OCI-LY7 (cell line): ENCODE measurements at regions not wholly inside any gene's neighbourhood (a gene's known extent, or its start where the extent isn't known, plus 50 kb on each side); places are given as distances from the start of the nearest gene placed in this dataset.

Source experiments
- BruUV-seq: library from RNA; stranded (reverse); fragments of 400-500 nt; replicated peaks from 2 replicates; lab custom pipeline; 2021; lab: Mats Ljungman, UMichigan
- CTCF ChIA-PET: fragments of 300-600 bp; sonication (Branson Sonifier 250); formaldehyde crosslinking; loops from one replicate; lab custom pipeline; 2022; ENCODE audit warnings: antibody characterized with exemption; ENCODE audit not compliant: unreplicated experiment; lab: Charles Lee
- POLR2A ChIA-PET: fragments of 300-600 bp; sonication (Branson Sonifier 250); formaldehyde crosslinking; loops from one replicate; lab custom pipeline; 2022; ENCODE audit warnings: antibody characterized with exemption; lab: Charles Lee
- DNase-seq: peaks from one replicate; pipeline ENCODE4 v3.0.0-alpha.2; 2015; ENCODE audit warnings: low spot score
- H2AFZ ChIP-seq: fragments of 200-600 bp; sonication (generic), shearing (Covaris generic); 2 replicates; pipeline ENCODE4 v1.6.1; 2014; ENCODE audit warnings: mild to moderate bottlenecking, antibody characterized with exemption, low read length, moderate library complexity
- H3K27ac ChIP-seq: fragments of 200-600 bp; sonication (generic); 2 replicates; pipeline ENCODE4 v1.5.1; 2014; ENCODE audit warnings: mixed run types, low read depth, mild to moderate bottlenecking, moderate library complexity, low read length, inconsistent platforms; ENCODE audit not compliant: poor library complexity, severe bottlenecking
- H3K36me3 ChIP-seq: fragments of 200-600 bp; sonication (generic); 2 replicates; pipeline ENCODE4 v1.6.1; 2014; ENCODE audit warnings: mild to moderate bottlenecking, antibody characterized with exemption, low read length, moderate library complexity, mixed read lengths; ENCODE audit not compliant: insufficient read depth
- H3K4me1 ChIP-seq: fragments of 200-600 bp; sonication (generic); 2 replicates; pipeline ENCODE4 v1.5.1; 2014; ENCODE audit warnings: mild to moderate bottlenecking, low read length; ENCODE audit not compliant: insufficient read depth, poor library complexity, severe bottlenecking
- H3K4me2 ChIP-seq: fragments of 200-600 bp; sonication (generic); 2 replicates; pipeline ENCODE4 v1.6.1; 2014; ENCODE audit warnings: mild to moderate bottlenecking, low read length
- H3K4me3 ChIP-seq: fragments of 200-600 bp; sonication (generic); 2 replicates; pipeline ENCODE4 v1.5.1; 2014; ENCODE audit warnings: mild to moderate bottlenecking, low read depth, low read length; ENCODE audit not compliant: poor library complexity, severe bottlenecking
- H3K79me2 ChIP-seq: fragments of 200-600 bp; sonication (generic); 2 replicates; pipeline ENCODE4 v1.6.1; 2016; ENCODE audit warnings: low read depth, mild to moderate bottlenecking, low read length, moderate library complexity, mixed read lengths; ENCODE audit not compliant: insufficient read depth
- H3K9me2 ChIP-seq: fragments of 200-600 bp; sonication (generic); 2 replicates; pipeline ENCODE4 v1.6.1; 2016; ENCODE audit warnings: mild to moderate bottlenecking, low read length, mixed read lengths; ENCODE audit not compliant: insufficient read depth
- H3K9me3 ChIP-seq: fragments of 200-600 bp; sonication (generic); 2 replicates; pipeline ENCODE4 v1.6.1; 2014; ENCODE audit warnings: mild to moderate bottlenecking, mixed run types, low read length, mixed read lengths
- H4K20me1 ChIP-seq: fragments of 200-600 bp; sonication (generic); 2 replicates; pipeline ENCODE4 v1.6.1; 2014; ENCODE audit warnings: mild to moderate bottlenecking, antibody characterized with exemption, low read length, moderate library complexity, mixed read lengths; ENCODE audit not compliant: insufficient read depth
- EZH2phosphoT487 ChIP-seq: fragments of 200-600 bp; sonication (generic); IDR thresholded peaks from 2 replicates; pipeline ENCODE4 v1.6.1; 2018; ENCODE audit warnings: low read depth, borderline replicate concordance, mild to moderate bottlenecking, mixed run types, antibody characterized with exemption, low read length, moderate library complexity, mixed read lengths
- intact Hi-C: fragments of 100-400 bp; cut with micrococcal nuclease; formaldehyde crosslinking; loops from one replicate; pipeline ENCODE4 v1.10.0; 2022; ENCODE audit not compliant: unreplicated experiment
- TF ChIP-seq, protein P1 (sequence below): fragments of 200-600 bp; sonication (generic); conservative IDR thresholded peaks from 2 replicates; pipeline ENCODE4 v1.5.1; 2014; ENCODE audit warnings: mild to moderate bottlenecking, antibody characterized with exemption, low read length, moderate library complexity, mixed read lengths

DNA sequence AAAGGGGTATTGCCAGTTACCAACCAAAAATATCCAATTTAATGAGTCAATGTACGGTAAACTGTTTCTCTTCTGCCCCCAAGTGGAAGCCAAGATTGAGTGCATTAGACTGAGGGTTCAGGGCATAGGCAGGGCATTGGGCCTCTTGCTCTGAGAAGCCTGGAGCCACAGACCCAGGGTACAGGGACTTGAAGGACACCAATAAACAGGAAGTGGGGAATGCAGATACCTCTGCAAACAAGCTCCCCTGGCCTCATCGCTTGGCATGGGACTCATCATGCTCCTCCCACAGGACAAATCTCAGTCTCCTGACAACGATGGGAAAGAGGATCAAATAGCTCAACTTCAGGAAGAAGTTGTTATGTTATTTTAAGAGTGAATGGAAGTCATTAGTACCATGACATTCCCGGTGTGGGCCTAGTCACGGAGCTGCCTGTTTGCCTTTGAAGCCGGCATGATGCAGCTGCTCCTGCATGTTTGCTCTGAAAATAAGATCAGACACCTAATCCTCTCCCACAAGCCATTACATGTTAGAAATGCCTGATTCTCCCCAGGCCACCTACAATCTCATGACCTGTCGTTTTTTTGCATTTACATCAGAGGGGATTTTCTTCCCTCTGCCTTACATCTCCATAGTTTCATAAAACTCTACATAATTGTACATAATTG, 224.2 kb downstream of the RCHY1 start:
- no peak for TF ChIP-seq EZH2phosphoT487
- TF ChIP-seq, protein P1, sequence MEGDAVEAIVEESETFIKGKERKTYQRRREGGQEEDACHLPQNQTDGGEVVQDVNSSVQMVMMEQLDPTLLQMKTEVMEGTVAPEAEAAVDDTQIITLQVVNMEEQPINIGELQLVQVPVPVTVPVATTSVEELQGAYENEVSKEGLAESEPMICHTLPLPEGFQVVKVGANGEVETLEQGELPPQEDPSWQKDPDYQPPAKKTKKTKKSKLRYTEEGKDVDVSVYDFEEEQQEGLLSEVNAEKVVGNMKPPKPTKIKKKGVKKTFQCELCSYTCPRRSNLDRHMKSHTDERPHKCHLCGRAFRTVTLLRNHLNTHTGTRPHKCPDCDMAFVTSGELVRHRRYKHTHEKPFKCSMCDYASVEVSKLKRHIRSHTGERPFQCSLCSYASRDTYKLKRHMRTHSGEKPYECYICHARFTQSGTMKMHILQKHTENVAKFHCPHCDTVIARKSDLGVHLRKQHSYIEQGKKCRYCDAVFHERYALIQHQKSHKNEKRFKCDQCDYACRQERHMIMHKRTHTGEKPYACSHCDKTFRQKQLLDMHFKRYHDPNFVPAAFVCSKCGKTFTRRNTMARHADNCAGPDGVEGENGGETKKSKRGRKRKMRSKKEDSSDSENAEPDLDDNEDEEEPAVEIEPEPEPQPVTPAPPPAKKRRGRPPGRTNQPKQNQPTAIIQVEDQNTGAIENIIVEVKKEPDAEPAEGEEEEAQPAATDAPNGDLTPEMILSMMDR, result peak; percentile 75
- Histone ChIP-seq H3K9me2 (no peaks in the 10 kb centered on the region), H4K20me1 (no peaks in the 10 kb centered on the region), H3K36me3 (no peaks in the 10 kb centered on the region), H2AFZ (no peak overlapping the region), H3K9me3 (no peaks in the 10 kb centered on the region), H3K4me3 (no peak overlapping the region), H3K4me1 (no peaks in the 10 kb centered on the region), H3K79me2 (no peaks in the 10 kb centered on the region), H3K4me2 (no peak overlapping the region), H3K27ac (no peak overlapping the region)
- no TSS peak for BruUV-seq
- intact Hi-C loops, result loop anchor here (2.0 kb wide), 1 partner anchor 415 kb away; no protein-coding TSS in a partner anchor
- POLR2A ChIA-PET, result no interaction called here
- peak; percentile 31 for DNase-seq
- CTCF ChIA-PET, result no interaction called here

DNA sequence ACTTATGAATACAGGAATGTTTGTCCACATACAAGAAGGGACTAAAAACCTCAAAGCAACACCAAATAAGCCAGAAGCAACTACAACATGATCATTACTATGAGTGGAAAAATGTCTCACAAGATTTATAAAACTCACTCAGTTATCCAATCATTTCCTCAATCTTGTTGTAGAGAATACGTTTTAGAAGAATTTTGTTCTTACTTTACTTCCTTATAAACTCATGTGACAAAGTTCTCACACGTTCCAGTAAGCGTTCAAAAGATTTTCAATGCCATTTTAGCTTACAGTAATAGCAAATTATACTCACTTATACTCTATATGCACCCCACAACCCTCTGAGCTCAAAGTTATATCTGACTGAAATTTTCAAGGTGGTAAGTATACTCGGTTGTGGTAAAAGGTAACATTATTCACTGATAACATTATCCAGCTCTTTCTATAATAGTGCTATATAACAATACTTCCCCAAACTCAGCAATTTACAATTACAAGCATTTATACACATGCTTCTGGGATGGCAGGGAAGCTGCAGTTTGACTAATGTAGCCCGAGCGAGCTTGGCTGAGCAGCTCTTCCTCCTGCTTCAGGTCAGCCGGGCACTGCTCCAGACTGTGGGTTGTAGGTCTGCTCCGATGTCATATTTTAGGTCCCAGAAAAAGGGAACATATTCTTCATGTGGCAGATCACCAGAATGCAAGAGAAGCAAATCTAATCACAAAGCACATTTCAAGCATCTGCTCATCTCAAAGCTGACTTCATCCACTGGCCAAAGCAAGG, 226.3 kb downstream of the RCHY1 start:
- DNase-seq, result no peak
- Histone ChIP-seq H3K4me2 (no peak overlapping the region), H3K4me1 (no peaks in the 10 kb centered on the region), H3K9me2 (no peaks in the 10 kb centered on the region), H3K36me3 (no peaks in the 10 kb centered on the region), H2AFZ (no peak overlapping the region), H3K9me3 (no peaks in the 10 kb centered on the region), H3K27ac (no peak overlapping the region), H4K20me1 (no peaks in the 10 kb centered on the region), H3K79me2 (no peaks in the 10 kb centered on the region), H3K4me3 (no peak overlapping the region)
- CTCF ChIA-PET, result no interaction called here
- intact Hi-C loops, result no loop called here
- BruUV-seq, result no TSS peak
- TF ChIP-seq, protein P1, result no peak
- TF ChIP-seq EZH2phosphoT487, result no peak
- POLR2A ChIA-PET, result interaction anchor here (0.7 to 1.0 kb wide), 2 partner anchors 9 to 12 kb away, joined by 3 read pairs; no protein-coding TSS in a partner anchor
